C4-2B (cell line): ENCODE measurements at regions not wholly inside any gene's neighbourhood (a gene's known extent, or its start where the extent isn't known, plus 50 kb on each side); places are given as distances from the start of the nearest gene placed in this dataset.

ENCODE experiments used
- H3K27ac ChIP-seq: fragments of 450-650 bp; 2 replicates; pipeline ENCODE4 v1.5.1; 2017
- ZFX ChIP-seq: fragments of 450-650 bp; IDR thresholded peaks from 2 replicates; pipeline ENCODE4 v1.6.1; 2017
- TF ChIP-seq, protein P1 (sequence below): fragments of 450-650 bp; conservative IDR thresholded peaks from 2 replicates; pipeline ENCODE4 v1.5.1; 2017; ENCODE audit warnings: mild to moderate bottlenecking

DNA sequence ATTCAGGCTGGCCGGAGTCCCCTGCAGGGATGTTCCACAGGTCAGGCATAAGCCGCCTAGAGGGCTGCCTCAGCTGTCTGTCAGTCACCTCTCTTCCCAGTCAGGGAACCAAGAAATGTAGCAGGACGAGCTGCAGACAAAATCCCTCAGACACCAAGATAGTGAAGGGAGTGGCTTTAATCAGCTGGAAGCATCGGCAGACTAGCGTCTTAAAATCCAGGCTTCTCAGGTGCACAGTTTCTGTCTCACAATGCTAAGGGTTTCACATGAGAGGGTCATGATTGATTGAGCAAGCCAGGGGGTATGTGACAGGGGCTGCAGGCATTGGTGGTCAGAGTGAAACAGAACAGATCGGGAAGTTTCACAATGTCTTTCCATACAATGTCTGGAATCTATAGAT, 247.2 kb downstream of the CDH10 start:
- TF ChIP-seq, protein P1, sequence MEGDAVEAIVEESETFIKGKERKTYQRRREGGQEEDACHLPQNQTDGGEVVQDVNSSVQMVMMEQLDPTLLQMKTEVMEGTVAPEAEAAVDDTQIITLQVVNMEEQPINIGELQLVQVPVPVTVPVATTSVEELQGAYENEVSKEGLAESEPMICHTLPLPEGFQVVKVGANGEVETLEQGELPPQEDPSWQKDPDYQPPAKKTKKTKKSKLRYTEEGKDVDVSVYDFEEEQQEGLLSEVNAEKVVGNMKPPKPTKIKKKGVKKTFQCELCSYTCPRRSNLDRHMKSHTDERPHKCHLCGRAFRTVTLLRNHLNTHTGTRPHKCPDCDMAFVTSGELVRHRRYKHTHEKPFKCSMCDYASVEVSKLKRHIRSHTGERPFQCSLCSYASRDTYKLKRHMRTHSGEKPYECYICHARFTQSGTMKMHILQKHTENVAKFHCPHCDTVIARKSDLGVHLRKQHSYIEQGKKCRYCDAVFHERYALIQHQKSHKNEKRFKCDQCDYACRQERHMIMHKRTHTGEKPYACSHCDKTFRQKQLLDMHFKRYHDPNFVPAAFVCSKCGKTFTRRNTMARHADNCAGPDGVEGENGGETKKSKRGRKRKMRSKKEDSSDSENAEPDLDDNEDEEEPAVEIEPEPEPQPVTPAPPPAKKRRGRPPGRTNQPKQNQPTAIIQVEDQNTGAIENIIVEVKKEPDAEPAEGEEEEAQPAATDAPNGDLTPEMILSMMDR, result no peak
- TF ChIP-seq ZFX, result no peak
- H3K27ac ChIP-seq, result no peak overlapping the region

DNA sequence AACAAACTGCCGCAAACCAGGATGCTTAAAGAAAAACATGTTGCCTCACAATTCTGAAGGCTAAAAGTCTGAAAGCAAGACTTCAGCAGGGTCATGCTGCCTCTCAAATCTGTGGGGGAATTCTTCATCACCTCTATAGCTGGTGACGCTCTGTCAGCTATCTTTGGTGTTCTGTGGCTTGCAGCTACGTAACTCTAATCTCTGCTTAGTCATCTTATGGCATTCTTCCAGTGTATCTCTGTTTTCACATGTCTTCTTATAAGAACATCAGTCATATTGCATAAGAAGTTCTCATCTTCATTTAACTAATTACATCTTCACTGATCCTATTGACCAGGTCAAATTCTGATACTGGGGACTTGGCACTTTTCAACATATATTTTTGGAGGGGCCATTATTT, 243.0 kb downstream of the CDH10 start:
- TF ChIP-seq, protein P1, result no peak
- no peak for TF ChIP-seq ZFX

DNA sequence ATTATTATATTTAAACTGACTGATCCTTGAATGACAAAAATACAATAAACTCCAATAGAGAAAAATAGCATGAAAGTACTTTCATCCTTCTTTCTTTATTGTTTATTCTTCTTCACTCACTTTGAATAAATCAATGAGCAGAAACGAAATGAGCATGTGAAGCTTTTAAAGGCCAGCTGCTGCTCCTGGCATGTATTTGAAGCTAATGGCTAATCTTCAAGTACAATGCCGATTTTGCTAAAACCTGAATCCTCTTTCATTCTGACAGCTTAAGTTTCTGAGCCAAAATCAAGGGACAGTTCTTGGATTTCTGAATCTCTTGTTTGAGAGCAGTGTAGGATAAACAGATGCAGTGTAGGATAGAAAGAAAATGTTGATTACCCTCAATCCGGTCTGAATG, 237.3 kb downstream of the CDH10 start:
- TF ChIP-seq, protein P1, result no peak
- TF ChIP-seq ZFX, result no peak
- H3K27ac ChIP-seq, result no peak overlapping the region

More for the DNA sequence above, 243.0 kb downstream of the CDH10 start:
- no peak overlapping the region for H3K27ac ChIP-seq

DNA sequence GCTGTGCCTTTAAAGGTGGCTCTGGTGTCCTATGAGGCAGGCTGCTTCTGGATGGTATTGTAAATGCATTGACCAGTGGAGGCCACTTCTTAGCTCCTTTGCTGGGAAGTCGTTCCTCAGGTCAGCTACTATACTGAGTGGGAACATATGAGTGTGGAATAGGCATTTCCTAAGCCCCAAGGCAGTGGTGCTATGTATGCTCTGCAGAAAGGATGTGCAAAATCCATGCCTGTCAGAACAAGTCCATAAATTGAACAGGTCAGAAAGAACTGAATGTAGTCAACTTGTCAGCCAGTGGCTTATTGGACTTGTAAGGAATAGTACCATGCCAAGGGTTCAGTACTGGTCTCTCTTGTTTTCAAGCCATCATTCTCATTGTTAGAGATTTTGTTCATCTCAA, 216.4 kb downstream of the CDH10 start:
- H3K27ac ChIP-seq, result no peak overlapping the region
- TF ChIP-seq, protein P1, result no peak
- no peak for TF ChIP-seq ZFX

DNA sequence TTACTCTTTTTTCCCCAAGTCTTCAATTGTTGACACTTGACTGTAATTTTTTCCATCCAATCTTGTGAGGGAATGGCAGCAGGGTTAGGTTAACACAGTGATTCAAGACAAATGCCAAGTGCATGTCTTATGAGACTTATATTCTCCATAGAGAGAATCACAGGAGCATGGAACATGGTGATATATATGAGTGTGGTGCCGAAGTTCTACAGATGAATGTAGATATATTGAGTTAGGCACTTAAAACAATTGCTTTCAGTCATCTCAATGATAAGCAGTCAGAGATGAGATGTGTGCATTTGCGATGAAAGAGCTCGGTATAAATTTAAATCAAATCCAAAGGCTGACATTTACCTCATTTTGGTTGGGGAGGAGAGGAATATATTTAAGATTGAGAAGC, 211.2 kb downstream of the CDH10 start:
- TF ChIP-seq, protein P1, result no peak
- TF ChIP-seq ZFX, result no peak
- no peak overlapping the region for H3K27ac ChIP-seq
